ENCODE measurements at regions not wholly inside any gene's neighbourhood (a gene's known extent, or its start where the extent isn't known, plus 50 kb on each side); places are given as distances from the start of the nearest gene placed in this dataset.
A peak's percentile ranks its signal among the peaks of the same experiment; 100 is the strongest.

DNA sequence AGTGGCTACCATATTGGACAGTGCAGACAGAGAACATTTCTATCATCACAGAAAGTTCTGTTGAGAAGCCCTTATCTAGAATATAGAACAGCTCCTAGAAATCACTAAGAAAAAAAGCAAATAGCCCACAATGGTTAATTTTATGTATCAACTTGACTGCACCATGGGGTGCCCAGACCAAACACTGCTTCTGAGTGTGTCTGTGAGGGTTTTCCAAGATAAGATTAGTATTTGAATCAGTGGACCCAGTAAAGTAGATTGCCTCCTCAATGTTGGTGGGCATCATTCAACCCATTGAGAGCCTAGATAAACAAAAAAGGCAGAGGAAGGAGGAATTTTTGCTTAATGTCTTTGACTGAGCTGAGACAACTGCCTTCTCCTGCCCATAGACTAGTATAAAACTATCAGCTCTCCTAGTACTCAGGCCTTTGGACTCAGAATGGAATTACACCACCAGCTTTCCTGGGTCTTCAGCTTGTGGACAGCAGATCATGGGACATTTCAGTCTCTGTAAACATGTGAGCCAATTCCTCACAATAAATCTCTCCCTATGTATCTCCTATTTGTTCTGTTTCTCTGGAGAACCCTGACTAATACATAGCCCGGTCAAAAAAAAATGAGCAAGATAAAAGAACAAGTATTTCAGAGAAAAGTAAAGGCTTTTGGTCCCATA lies 55.9 kb upstream of the OXTR start:
- DNase-seq: no peak

DNA sequence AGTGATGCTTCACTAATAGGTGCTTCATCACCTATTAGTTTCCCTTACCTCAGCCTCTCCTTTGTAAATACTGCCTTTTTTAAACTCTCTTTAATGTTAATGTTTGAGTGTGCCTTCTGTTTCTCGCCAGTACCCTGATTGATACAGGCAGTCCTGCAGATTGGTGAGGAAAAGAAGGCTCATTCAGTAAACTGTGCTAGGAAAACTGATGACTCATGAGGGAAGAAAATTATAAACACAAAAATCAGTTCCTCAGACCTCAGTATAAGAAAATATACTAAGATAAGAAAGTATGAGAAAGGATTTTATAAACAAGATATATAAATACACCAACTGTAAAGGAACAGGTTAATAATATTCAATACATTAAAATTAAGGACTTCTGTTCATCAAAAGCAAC lies 54.8 kb upstream of the OXTR start:
- no peak for DNase-seq

DNA sequence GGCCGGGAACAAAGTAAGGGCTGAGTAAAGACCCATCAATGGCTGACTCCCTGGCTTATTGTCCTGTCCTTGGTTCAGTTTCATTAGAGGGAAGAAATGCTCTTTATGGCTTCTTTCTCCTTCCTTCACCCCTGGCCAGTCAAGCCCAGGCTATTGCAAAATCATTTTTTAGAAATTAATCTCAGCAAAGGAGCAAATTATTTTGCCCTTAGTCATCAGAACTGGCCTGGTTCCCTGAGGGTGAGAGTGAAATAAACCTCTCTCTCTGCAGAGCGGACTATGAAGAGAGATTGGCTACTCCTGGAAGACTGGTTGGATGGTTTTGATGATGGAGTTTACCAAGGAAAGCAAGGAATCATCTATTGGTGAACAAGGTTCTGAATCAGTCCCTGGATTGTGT lies 52.7 kb upstream of the OXTR start:
- DNase-seq: peak; percentile 76

Measured in HCEC 1CT (cell line).